LNCAP (cell line): ENCODE measurements at regions not wholly inside any gene's neighbourhood (a gene's known extent, or its start where the extent isn't known, plus 50 kb on each side); places are given as distances from the start of the nearest gene placed in this dataset.

Experiments used
- TF ChIP-seq, protein P1 (sequence below): fragments of 450-650 bp; IDR thresholded peaks from 2 replicates; pipeline ENCODE4 v1.5.1; 2017; ENCODE audit warnings: mild to moderate bottlenecking

DNA sequence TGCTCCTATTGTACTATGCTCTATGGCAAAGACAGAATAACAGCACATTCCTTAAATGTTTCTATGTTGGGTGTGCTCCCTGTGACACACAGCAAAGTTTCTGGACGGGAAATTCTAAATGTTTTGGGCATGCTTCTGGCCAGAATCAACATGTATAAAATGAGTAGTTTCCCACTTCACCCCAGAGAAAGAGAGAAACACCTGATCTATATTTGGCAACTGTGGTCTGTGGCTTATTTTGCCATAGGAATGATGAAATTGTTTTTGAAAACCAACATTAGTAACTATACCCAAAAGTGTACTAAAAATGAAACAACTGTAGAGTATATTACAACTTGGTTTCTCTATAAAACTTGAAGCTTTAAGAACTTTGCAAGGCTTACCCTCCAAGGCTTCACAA is 89.1 kb downstream of the RAD51AP2 start:
- TF ChIP-seq, protein P1, sequence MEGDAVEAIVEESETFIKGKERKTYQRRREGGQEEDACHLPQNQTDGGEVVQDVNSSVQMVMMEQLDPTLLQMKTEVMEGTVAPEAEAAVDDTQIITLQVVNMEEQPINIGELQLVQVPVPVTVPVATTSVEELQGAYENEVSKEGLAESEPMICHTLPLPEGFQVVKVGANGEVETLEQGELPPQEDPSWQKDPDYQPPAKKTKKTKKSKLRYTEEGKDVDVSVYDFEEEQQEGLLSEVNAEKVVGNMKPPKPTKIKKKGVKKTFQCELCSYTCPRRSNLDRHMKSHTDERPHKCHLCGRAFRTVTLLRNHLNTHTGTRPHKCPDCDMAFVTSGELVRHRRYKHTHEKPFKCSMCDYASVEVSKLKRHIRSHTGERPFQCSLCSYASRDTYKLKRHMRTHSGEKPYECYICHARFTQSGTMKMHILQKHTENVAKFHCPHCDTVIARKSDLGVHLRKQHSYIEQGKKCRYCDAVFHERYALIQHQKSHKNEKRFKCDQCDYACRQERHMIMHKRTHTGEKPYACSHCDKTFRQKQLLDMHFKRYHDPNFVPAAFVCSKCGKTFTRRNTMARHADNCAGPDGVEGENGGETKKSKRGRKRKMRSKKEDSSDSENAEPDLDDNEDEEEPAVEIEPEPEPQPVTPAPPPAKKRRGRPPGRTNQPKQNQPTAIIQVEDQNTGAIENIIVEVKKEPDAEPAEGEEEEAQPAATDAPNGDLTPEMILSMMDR: no peak

DNA sequence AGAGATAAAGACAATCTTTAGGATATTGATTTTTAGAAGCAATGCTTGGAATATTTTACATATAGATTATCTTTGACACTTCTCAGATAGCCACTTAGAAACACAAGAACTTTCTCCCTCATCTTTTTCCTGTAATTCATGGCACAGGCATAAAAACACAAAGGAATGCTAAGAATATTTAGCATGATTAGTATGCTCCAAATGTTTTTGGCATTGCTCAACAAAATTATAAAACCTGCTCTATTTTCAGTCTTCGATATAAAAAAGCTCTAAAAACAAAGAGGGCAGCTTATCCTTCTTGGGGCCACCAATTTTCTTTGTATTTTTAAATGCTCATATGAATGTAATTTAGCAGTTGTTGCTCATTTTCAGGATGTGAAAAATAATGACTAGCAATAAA is 90.8 kb downstream of the RAD51AP2 start:
- TF ChIP-seq, protein P1: no peak

DNA sequence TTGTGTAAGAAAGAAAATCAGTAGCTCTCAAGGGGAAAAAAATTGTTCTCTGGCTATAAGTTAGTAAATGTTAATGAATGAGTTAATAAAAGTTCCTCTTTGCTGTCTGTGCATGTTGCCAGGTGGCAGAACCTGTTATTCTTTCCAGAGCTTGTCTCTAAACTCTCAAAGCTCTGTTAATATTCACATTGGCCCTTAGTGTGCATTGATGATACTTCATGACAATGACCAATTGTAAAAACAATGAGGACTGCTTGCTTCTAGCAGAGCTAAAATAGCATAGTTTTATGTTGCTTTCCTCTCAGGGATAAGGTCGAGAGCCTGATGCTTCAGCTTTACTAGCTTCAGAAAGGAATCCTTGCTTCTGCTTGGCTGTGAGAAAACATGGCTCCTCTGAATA is 91.5 kb downstream of the RAD51AP2 start:
- TF ChIP-seq, protein P1: no peak

DNA sequence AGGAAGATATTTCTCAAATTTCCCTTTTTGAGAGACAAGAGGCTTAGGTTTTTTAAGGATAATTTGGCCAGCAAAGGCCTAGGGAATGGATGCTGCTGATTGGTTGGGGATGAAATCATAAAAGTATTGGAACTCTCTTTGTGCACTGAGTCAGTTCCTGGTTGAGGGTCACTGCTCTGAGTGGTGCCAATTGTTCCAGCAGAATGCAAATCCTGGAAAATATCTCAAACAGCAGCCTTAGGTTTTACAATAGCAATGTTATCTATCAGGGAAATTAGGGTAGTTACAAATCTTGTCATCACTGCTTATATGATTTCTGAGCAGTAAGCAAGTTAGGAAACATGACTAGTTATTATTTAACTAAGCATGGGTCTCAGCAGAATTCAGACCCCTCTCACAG is 96.2 kb downstream of the RAD51AP2 start:
- TF ChIP-seq, protein P1: no peak

DNA sequence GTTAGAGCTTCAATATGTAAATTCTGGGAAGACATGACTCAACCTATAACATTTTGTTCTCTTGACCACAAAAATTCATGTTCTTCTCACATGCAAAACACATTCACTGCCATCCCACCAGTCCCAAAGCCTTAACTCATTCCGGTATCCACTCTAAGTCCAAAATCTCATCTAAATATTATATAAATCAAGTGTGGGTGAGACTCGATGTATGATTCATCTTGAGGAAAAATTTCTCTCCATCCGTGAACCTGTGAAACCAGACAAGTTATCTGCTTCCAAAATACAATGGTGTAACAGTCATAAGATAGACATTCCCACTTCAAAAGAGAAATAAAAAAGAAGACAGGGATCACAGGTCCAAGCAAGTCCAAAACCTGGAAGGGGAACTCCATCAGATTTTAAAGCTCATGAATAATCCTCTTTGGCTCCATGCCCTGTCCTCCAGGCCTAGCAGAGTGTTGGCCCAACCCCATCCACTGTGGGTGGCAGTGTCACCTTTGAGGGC is 101.3 kb downstream of the RAD51AP2 start:
- TF ChIP-seq, protein P1: no peak

DNA sequence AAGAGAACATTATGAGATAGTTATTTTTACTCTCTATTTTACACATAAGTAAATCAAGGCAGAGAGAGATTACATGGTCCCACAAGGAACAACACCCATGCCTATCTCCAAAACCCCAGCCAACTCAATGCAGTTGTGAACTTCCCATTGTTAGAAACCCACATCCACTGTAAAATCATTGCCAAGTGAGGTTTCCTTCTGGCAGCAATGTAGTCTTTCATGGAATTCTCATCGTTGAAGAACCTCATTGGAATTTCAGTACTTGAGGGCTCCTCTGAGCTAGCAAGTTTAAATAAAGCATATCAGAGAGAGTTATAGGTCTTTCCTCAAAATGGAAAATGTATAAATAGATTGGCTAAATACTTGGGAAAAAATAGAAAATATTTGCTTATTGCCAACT is 105.2 kb downstream of the RAD51AP2 start:
- TF ChIP-seq, protein P1: no peak

DNA sequence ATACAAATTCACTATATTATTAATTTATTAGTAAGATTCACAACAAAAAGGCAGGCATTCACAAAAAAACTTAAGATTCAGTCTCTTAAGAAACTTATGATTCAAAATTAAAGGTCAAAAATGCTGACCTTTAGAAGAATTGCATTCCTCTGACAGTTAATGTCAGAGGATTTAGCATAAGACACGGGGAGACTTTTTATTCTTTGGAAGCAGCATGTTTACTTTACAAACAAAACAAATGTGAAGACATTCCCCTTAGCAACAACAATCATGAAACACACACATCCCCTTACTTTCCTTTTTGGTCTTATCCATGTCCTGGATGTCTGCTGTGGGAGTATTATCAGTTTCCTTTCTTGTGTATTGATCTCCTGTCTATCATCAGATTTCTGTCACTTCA is 117.1 kb downstream of the RAD51AP2 start:
- TF ChIP-seq, protein P1: no peak

DNA sequence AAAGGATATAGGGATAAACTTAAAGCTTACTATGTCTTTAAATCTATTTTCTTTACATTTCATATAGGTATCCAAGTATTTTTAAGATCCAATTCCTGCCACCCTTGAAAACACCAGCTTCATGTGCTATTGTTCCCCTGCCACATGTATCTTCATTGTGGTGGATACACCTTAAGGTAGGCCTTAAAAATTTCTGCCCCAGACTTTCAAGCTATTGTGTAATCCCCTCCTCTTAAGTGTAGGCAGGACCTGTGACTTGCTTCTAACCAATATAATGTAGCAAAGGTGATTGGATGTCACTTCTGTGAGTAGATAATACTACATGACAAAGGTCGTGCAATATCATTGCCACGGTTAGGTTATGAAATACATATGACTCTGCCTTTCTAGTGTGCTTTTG is 119.5 kb downstream of the RAD51AP2 start:
- TF ChIP-seq, protein P1: no peak
